ENCODE measurements at regions not wholly inside any gene's neighbourhood (a gene's known extent, or its start where the extent isn't known, plus 50 kb on each side); places are given as distances from the start of the nearest gene placed in this dataset.
A peak's percentile ranks its signal among the peaks of the same experiment; 100 is the strongest.

DNA sequence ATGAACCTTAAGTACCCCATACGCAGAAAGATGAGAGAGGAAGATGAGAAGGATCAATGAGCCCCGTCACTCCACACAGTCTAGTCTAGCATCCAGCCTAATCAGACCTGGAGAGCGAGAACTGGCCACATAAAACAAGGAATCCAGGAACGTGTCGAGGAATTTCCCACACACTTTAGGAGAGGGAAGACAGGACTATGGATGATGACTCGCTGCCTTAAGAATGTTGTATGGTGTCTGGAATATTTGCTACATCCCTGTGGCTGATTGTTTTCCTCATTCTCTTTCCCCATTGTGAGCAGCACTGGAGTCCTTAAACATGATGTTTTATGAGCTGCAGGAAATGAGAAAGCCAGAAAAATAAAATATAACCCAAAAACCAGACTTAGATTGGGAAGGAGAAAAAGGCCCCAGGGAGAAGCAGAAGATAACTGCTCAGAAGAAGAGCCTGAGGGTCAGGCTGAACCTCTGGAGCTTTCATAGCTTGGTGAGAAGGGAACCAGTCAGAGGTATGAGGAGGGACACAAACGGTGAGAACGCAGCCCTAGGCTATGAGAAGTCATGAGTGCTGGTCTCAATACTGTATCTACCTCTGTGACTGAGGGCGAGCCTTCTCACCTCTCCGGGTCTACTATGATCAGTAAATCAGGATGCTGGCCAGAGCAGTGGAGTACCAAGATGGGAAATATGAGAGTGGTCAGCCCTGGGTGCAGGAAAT is 139.5 kb upstream of the NOCT start:
- H3K4me3 ChIP-seq (ENCODE audit: low read depth, low read length) = no peak overlapping the region
- no peak for DNase-seq (ENCODE audit: low read depth)
- TF ChIP-seq, protein P1, sequence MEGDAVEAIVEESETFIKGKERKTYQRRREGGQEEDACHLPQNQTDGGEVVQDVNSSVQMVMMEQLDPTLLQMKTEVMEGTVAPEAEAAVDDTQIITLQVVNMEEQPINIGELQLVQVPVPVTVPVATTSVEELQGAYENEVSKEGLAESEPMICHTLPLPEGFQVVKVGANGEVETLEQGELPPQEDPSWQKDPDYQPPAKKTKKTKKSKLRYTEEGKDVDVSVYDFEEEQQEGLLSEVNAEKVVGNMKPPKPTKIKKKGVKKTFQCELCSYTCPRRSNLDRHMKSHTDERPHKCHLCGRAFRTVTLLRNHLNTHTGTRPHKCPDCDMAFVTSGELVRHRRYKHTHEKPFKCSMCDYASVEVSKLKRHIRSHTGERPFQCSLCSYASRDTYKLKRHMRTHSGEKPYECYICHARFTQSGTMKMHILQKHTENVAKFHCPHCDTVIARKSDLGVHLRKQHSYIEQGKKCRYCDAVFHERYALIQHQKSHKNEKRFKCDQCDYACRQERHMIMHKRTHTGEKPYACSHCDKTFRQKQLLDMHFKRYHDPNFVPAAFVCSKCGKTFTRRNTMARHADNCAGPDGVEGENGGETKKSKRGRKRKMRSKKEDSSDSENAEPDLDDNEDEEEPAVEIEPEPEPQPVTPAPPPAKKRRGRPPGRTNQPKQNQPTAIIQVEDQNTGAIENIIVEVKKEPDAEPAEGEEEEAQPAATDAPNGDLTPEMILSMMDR (IDR thresholded peaks at IDR 0.05; ENCODE audit: low read depth, low read length, missing control alignments) = no peak

DNA sequence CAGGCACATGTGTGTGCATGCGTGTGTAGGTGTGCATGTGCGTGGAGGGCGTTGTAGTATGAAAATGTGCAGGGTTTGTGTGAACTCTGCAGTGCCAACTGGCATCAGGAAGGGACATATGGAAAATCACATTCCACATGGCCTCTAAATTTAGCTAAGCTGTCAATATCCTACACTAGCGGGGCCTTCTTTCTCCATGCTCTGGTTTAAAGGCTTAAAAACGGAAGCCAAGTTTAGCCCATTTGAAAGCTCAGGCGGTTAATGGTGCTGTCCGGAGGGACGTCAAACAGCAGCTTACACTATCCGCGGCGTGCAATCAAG is 144.1 kb upstream of the NOCT start:
- TF ChIP-seq, protein P1 (IDR thresholded peaks at IDR 0.05; ENCODE audit: low read depth, low read length, missing control alignments) = no peak
- H3K4me3 ChIP-seq (ENCODE audit: low read depth, low read length) = no peak overlapping the region
- no peak for DNase-seq (ENCODE audit: low read depth)

DNA sequence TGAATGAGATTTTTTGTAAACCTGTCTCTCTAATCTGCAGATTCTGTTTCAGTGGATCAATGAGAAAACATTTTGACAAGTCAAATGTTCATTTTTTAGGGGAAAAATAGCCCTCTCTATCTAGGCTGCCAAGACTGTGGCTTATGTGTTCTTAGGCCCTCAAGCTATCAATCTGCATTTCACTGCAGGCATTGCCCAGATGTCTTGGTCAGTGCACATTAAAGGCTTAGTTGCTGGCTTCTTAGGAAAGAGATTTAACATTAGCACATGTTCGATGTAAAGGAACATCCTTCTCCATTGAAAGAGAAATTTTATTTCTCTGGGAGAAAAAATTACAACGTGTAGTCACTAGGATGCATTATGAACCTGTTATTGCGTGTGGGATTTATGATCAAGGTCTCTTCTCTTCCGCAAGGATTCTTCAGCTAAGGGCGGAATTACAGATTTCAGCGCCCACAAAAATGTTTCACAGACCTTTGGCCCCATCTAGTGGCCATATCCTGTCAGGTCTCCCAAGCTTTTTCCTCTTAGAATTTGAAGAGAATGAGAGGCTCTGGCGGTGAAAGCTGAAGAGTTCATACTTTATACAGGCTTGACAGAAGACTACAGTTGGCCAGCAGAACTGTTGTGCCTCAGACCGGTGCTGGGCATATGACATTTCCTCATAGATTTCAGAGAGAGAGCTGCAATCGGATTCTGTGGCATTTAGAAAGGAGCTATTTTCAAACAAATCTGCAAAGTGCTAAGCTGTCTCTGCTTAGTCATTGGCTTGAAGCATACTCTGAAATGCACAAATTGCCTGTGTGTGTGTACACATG is 144.6 kb upstream of the NOCT start:
- H3K4me3 ChIP-seq (ENCODE audit: low read depth, low read length) = no peak overlapping the region
- peak; percentile 22 for DNase-seq (ENCODE audit: low read depth)
- TF ChIP-seq, protein P1 (IDR thresholded peaks at IDR 0.05; ENCODE audit: low read depth, low read length, missing control alignments) = peak; percentile 77

DNA sequence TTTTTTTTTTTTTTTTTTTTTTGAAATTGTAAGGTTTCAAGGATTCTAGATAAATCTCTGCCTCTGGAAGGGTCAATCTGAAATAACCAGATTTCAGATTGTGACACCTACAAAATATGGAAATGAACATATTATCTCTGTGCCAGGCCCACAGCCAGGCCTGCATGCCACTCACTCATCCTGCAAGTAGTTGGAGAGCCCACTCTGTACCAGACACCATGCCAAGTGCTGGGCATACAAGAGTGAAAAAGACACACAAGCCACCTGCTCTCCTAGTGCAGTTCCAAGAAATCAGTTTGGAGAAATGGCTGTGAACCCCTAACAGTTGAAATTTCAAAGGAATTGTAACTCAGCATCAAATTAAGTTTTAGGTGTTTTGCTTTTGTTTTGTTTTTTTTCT is 145.9 kb upstream of the NOCT start:
- no peak for DNase-seq (ENCODE audit: low read depth)
- TF ChIP-seq, protein P1 (IDR thresholded peaks at IDR 0.05; ENCODE audit: low read depth, low read length, missing control alignments) = no peak
- no peak overlapping the region for H3K4me3 ChIP-seq (ENCODE audit: low read depth, low read length)

DNA sequence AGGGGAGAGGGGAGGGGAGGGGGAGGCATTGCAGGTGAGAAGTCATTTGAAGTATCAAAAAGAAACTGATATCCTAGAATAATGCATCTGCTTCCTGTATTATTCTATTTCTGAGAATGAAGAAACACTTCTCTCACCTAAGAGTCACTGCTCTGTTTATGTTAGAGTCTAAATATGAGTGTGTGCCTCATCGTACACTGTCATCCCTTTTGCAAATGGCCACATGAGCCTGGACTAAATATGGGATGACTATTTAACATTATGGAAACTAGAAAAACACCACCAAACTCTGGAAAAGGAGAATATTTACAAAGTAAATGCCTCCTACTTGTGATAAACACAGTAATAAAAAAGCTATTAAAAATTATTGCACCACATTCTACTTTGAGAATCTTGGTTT is 146.4 kb upstream of the NOCT start:
- no peak for DNase-seq (ENCODE audit: low read depth)
- TF ChIP-seq, protein P1 (IDR thresholded peaks at IDR 0.05; ENCODE audit: low read depth, low read length, missing control alignments) = no peak
- no peak overlapping the region for H3K4me3 ChIP-seq (ENCODE audit: low read depth, low read length)

DNA sequence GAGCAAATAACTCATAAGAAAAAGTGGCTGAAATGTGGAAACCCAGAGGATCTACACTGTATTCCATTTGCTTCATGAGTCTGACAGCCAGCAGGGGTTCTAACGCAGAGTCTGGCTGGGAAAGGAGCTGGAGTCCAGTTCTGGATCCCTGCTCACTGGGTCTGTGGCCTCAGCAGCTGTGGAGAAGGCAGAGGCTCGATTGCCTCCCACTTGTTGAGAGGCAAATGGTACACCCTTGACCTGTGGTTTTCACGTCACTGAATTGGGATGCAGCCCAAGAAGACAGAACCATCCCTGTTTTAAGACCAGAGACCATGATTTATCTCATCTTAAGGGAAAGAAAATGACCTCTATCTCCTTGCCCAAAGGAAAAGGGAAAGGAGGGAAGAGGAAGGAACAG is 147.0 kb upstream of the NOCT start:
- TF ChIP-seq, protein P1 (IDR thresholded peaks at IDR 0.05; ENCODE audit: low read depth, low read length, missing control alignments) = no peak
- no peak for DNase-seq (ENCODE audit: low read depth)

More for the DNA sequence above, 147.0 kb upstream of the NOCT start:
- no peak overlapping the region for H3K4me3 ChIP-seq (ENCODE audit: low read depth, low read length)

Data from GM12864 (cell line).